Colonic mucosa (tissue), 4 donors: ENCODE measurements at regions not wholly inside any gene's neighbourhood (a gene's known extent, or its start where the extent isn't known, plus 50 kb on each side); places are given as distances from the start of the nearest gene placed in this dataset.

Source experiments
- DNase-seq: peaks from one replicate; pipeline ENCODE4 v3.0.0-alpha.2; 2020
- H3K27ac ChIP-seq: fragments of 200-600 bp; one replicate; pipeline ENCODE4 v1.8.0; 2021
- H3K27me3 ChIP-seq: fragments of 200-600 bp; one replicate; pipeline ENCODE4 v1.8.0; 2021
- H3K36me3 ChIP-seq: fragments of 200-600 bp; one replicate; pipeline ENCODE4 v1.8.0; 2021
- H3K4me1 ChIP-seq: fragments of 200-600 bp; one replicate; pipeline ENCODE4 v1.8.0; 2021; ENCODE audit warnings: mild to moderate bottlenecking
- H3K4me3 ChIP-seq: fragments of 200-600 bp; one replicate; pipeline ENCODE4 v1.8.0; 2021
- H3K9ac ChIP-seq, 2 donors: one replicate each; pipeline ENCODE4 v1.7.0; 2013; ENCODE audit warnings: control low read depth in 2 of 2, low read depth in 2 of 2, low read length in 2 of 2
- H3K9me3 ChIP-seq: fragments of 200-600 bp; one replicate; pipeline ENCODE4 v1.8.0; 2021
- CTCF ChIP-seq: fragments of 200-600 bp; IDR thresholded peaks from one replicate; pipeline ENCODE4 v1.8.0; 2022; ENCODE audit warnings: antibody characterized with exemption, mild to moderate bottlenecking
- intact Hi-C: fragments of 100-400 bp; cut with DNase I; formaldehyde crosslinking; loops from one replicate; pipeline ENCODE4 v1.14.1; 2022
- donor health status: healthy.
- donor health status: DM: no; HTN: no; CAD: no.
- donor health status: DM: no; HTN: no; CAD: no.

GRCh38 chr11:127644366-127644765 is 643.8 kb upstream of the KIRREL3 start:
- Histone ChIP-seq H3K27ac (no peak overlapping the region), H3K9ac (no peak overlapping the region), H3K27me3 (no peaks in the 10 kb centered on the region), H3K36me3 (no peaks in the 10 kb centered on the region), H3K9me3 (no peaks in the 10 kb centered on the region), H3K4me3 (no peak overlapping the region), H3K4me1 (no peaks in the 10 kb centered on the region)
- no peak for TF ChIP-seq CTCF
- intact Hi-C loops: no loop called here
- no peak for DNase-seq

- intact Hi-C loops: no loop called here
- Histone ChIP-seq H3K27me3 (no peaks in the 10 kb centered on the region), H3K9ac (no peak overlapping the region), H3K4me1 (no peaks in the 10 kb centered on the region), H3K27ac (no peak overlapping the region), H3K4me3 (no peak overlapping the region), H3K9me3 (no peaks in the 10 kb centered on the region), H3K36me3 (no peaks in the 10 kb centered on the region)
- no peak for DNase-seq
- no peak for TF ChIP-seq CTCF
Observed at GRCh38 chr11:127643268-127644058, 642.9 kb upstream of the KIRREL3 start.

GRCh38 chr11:127640561-127641451 is 640.2 kb upstream of the KIRREL3 start:
- intact Hi-C loops: no loop called here
- Histone ChIP-seq H3K9me3 (no peaks in the 10 kb centered on the region), H3K27ac (no peak overlapping the region), H3K27me3 (no peaks in the 10 kb centered on the region), H3K36me3 (no peaks in the 10 kb centered on the region), H3K9ac (no peak overlapping the region), H3K4me3 (no peak overlapping the region), H3K4me1 (no peaks in the 10 kb centered on the region)
- TF ChIP-seq CTCF: no peak
- no peak for DNase-seq

- no peak for TF ChIP-seq CTCF
- Histone ChIP-seq H3K4me1 (no peaks in the 10 kb centered on the region), H3K4me3 (no peak overlapping the region), H3K36me3 (no peaks in the 10 kb centered on the region), H3K27me3 (no peaks in the 10 kb centered on the region), H3K9ac (no peak overlapping the region), H3K9me3 (no peaks in the 10 kb centered on the region), H3K27ac (no peak overlapping the region)
- intact Hi-C loops: no loop called here
- no peak for DNase-seq
Observed at GRCh38 chr11:127639916-127640315, 639.3 kb upstream of the KIRREL3 start.

GRCh38 chr11:127632976-127633680 is 632.6 kb upstream of the KIRREL3 start:
- Histone ChIP-seq H3K9ac (no peak overlapping the region), H3K36me3 (no peaks in the 10 kb centered on the region), H3K27me3 (no peaks in the 10 kb centered on the region), H3K27ac (no peak overlapping the region), H3K9me3 (no peaks in the 10 kb centered on the region), H3K4me3 (no peak overlapping the region), H3K4me1 (no peaks in the 10 kb centered on the region)
- TF ChIP-seq CTCF: no peak
- intact Hi-C loops: no loop called here
- no peak for DNase-seq
